ENCODE measurements at regions not wholly inside any gene's neighbourhood (a gene's known extent, or its start where the extent isn't known, plus 50 kb on each side); places are given as distances from the start of the nearest gene placed in this dataset.

GRCh38 chr5:53831496-53831895 is 271.1 kb downstream of the NDUFS4 start:
- TF ChIP-seq, protein P1, sequence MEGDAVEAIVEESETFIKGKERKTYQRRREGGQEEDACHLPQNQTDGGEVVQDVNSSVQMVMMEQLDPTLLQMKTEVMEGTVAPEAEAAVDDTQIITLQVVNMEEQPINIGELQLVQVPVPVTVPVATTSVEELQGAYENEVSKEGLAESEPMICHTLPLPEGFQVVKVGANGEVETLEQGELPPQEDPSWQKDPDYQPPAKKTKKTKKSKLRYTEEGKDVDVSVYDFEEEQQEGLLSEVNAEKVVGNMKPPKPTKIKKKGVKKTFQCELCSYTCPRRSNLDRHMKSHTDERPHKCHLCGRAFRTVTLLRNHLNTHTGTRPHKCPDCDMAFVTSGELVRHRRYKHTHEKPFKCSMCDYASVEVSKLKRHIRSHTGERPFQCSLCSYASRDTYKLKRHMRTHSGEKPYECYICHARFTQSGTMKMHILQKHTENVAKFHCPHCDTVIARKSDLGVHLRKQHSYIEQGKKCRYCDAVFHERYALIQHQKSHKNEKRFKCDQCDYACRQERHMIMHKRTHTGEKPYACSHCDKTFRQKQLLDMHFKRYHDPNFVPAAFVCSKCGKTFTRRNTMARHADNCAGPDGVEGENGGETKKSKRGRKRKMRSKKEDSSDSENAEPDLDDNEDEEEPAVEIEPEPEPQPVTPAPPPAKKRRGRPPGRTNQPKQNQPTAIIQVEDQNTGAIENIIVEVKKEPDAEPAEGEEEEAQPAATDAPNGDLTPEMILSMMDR (IDR thresholded peaks at IDR 0.05; ENCODE audit: poor library complexity) = no peak
- TF ChIP-seq EZH2 (IDR thresholded peaks at IDR 0.05; ENCODE audit: borderline replicate concordance) = no peak
- TF ChIP-seq EZH2phosphoT487 (IDR thresholded peaks at IDR 0.05; ENCODE audit: low read depth, severe bottlenecking, unreplicated experiment) = no peak

Measured in hepatocyte (in vitro differentiated cells).